Activated gamma-delta T cell treated with anti-CD3 and anti-CD28 coated beads, Interleukin-2, amount 50 U/mL, for 16 hours (primary cell): ENCODE measurements at regions not wholly inside any gene's neighbourhood (a gene's known extent, or its start where the extent isn't known, plus 50 kb on each side); places are given as distances from the start of the nearest gene placed in this dataset.
"Not testable (repeated sequence)": the region's sequence is repeated elsewhere in the genome, so short reads cannot be mapped to it uniquely, and the experiment has no call there.

Source experiments
- DNase-seq: peaks from one replicate; pipeline ENCODE4 v3.0.0-alpha.2; 2020; ENCODE audit warnings: low read depth

DNA sequence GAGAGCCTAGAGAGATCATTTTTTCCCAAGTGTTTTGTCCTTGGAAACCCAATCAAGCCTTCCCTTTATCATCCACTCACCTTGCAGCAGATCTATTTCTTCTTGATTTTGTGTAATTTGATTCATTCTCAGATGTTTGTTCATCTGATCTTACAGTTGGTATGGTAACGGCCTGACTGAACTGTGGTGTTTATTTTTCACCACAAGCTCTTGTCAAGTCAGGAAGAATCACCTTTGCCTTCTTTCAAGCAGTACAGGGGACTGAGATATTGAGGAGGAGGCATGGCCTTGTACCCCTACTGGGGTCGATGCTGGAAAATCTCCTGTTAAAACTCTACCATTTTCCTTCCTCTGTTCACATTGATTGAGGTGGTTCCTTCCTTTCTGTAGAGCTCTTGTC is 361.4 kb upstream of the CFAP20DC start:
- no peak for DNase-seq

DNA sequence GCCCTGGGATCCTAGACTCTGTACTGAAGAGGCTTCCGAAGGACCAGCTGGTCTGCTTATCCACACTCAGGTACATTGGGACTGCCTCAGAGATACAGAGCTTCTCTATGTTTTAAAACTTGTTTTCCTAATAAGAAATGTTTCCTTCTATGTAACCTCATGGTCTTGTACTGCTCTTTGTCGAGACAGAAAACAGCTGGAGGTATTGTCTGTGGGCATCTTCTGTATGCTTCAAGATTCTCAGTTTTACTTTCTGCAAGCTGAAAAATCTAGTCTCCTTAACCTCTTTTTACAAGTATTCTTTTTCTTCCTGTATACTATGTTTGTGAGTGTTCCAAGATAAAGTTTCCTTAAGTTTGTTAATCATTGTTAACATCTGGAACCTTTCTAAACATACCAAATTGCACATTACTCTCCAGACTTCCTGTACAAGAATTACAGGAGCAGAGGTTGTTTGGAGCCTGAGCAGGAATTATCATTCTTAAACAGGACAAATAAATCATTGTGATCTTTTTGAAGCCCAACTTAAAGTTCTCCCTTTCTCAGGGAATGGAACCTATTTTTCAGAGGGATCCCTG is 358.3 kb upstream of the CFAP20DC start:
- DNase-seq: no peak

DNA sequence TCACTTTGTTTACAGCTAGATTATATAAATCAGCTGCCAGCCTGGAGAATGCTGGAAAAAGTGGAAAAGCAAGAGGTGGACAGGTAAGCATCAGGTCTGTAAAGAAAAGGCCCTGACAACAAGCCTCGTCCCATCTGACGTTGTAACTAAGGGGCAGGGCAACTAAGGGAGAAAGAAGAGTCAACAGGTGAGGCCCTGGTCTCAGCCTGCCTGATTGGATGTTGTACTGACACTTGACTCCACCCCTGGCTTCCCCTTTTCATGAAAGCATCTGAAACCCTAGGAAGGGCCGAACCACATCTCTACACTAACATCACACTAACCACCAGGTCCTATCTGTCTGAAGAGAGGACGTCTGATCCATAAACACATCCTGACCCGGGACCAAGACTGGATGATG is 357.6 kb upstream of the CFAP20DC start:
- DNase-seq: no peak

DNA sequence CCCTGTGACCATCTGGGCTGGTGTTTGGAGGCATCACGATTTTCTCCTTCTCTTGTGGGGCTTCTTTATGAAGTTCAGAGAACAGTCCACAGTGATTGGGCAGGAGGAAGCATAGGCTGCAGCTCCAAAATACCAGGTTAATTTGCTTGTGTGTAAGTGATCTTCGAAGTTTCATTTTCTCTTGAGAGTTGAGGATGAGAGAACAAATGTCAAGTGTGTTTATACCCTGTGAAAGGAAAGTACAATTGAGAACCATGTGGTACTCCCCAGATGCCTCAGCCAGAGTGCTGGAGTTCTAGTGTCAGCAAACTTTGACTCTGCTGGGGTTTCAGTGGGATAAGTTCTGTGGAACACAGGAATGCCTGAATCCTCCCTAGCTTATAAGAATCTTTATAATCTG is 357.1 kb upstream of the CFAP20DC start:
- no peak for DNase-seq

DNA sequence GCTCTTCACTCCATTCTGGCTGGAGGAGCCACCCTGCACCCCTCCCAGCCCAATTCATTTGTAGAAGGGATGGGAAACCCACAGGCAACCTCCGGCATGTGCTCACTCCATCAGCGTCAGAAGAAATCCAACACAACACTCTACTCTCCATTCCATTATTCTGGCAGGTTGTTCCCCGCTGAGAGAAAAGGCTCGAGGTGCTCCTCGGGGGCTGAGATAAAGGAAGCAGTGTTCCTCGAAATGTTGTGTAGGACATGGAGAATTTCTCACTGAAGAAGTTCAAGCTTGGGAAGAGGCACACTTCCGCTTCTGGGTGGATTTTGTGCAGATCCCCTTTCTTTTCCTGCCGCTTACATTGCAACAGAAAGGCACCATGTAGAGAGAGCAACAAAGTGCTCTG is 355.0 kb upstream of the CFAP20DC start:
- no peak for DNase-seq

DNA sequence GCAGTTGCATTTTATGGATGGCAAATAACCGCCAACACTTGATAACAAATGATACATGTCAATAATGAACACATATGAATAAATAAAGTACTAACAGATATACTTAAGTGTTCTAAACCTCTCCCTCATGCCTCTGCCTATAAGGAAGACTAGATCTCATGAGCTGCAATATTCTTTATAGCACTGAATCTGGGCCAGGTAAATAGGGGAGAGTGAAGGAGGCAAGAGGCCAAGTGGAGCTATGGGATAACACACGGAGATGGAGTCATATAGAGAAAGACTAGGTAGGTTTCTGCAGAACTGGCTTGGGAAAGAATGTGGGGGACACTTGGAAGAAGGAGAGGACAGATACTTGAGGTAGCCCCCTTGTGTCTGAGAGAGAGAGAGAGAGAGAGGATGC is 354.2 kb upstream of the CFAP20DC start:
- no peak for DNase-seq

DNA sequence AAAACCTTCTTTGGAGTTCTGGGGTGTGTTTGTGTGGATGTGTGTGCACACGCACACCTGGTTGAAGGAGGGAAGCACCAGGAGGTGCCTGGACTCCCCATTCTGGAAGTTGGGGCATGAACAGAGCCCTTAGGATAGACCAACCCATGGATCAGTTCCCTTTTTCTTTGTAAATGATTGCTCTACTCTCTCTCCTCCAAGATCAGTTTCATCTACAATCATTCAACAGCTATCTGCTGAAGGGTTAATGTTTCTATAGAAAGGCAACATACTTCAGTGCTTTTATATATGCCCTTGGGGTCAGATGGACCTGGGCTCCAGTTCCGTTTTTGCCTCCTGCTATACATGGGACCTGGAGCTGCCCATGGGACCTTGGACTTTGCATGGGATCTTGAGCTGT is 352.1 kb upstream of the CFAP20DC start:
- DNase-seq: no peak

DNA sequence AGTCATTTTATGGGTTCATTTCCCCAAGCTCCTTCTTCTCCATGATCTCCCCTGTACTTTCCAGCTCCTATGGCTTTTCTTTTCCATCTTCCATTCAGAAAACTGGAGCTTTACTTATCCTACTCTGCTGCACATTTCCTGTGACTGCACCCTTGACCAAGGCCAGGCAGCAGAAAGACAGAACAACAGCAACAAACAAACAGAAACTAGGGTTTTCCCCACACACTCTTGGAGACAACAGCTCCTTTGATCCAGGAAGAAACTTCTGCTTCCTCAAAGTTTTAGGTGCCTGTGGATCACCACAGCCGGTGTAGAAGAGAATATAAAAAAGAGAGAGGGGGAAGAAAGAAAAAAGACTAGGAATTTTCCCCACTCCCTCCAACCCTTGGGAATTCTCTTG is 342.3 kb upstream of the CFAP20DC start:
- no peak for DNase-seq

DNA sequence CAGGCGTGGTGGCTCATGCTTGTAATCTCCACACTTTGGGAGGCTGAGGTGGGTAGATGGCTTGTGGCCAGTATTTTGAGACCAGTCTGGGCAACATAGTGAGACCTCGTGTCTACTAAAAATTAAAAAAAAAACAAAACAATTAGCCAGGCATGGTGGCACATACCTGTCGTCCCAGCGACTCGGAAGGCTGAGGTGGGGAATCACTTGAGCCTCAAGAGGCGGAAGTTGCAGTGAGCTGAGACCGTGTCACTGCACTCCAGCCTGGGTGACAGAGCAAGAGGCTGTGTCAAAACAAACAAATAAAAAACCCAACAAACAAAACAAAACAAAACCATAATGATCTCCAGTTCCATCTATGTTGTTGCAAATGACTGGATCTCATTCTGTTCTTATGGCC is 341.3 kb upstream of the CFAP20DC start:
- DNase-seq: no peak

DNA sequence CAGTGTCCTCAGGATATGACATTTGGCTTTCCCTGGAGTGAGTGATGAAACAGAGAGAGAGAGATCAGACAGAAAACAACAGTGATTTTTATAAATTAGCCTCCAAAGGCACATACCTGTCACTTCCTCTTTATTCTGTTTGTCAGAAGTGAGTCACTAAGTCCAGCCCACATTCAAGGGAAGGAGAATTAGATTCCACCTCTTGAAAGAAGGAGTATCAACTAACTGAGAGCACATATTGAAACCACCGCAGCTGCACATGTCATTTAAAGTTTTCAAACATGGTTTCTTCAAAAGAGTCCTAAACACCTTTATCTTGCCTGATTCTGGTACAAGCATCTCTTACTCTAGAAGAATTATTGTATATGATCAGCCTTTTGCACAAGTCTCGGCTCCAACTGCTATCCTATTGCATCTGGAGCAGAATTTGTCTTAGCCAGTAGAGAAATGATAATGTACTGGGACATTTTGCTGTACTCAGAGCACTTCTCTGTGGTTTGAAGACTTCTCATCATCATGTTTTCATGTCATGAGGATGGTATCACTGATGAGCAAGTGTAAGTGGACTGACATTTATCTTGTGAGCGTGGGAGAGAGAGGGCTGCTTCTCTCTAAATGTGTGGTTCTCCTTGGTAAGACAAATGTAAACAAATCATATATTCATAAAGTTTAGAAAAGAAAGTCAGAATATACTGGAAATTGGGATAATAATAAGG is 338.9 kb upstream of the CFAP20DC start:
- no peak for DNase-seq

DNA sequence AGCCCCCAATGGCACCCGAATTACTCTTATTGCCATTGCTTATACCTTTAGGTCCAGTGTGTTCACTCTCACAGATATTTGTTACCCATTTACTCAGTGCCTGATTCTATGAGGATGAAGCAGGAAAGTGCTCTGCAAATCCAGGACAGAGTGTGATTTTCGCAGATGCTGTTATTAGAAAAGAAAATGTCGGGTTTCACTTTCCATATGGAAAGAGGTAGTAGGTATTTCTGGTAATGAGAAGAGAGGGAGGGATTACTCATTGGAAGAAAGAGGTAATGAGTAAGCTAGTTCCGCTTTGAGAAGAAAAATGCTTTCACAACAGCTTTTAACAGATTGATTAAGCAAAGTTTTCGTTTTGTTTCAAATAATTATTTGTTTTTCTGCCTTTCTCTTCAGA is 336.3 kb upstream of the CFAP20DC start:
- DNase-seq: no peak

DNA sequence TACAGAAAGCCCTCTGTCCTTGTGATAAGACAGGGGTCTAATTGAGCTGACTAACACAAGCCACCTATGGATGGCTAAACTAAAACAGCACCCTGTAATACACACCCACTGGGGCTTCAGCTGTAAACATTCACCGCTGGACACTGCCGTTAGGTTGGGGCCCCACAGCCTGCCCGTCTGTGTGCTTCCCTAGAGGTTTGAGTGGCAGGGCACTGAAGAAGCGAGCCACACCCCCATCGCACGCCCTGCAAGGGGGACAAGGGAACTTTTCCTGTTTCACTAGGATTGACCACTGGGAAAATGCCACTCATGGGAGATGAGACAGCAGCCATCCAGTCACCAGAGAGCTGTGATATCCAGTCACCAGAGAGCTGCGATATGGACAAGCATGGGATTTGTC is 335.7 kb upstream of the CFAP20DC start:
- DNase-seq: no peak

DNA sequence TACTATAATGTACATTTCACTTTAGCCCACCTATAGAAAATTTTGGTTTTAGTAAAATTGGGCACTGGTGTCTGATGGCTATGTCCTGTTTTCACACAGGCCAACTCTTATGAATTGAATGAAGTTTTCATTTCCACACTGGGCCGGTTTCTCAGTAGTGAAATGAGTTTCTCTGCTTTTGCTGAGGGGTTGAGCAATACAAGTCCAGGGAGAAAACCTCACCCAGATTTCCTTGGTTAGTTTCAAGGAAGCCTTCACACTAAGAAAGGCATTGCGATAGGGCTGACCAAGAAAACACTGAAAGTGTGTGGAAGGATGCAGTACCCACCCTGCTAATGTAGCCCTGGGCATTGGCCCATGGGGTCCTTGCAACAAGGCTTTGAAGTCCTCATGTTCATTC is 331.5 kb upstream of the CFAP20DC start:
- no peak for DNase-seq

DNA sequence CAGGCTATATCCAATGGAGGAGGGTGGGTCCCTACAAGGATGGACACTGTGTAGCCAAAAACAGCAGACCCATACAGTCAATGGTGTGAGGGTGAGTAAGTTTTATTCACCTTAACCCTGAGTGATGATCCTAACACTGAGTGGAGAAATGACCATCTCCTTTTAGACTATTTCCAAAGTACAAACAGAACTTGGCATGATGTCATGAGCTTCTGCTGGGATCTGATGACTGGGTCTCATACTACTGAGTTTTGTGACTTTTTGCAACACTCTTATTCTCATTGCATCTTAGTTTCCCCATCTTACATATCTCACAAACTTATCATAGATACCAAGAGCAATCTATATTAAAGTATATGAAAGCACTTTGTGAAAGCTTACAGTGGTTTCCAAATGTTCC is 330.3 kb upstream of the CFAP20DC start:
- no peak for DNase-seq

DNA sequence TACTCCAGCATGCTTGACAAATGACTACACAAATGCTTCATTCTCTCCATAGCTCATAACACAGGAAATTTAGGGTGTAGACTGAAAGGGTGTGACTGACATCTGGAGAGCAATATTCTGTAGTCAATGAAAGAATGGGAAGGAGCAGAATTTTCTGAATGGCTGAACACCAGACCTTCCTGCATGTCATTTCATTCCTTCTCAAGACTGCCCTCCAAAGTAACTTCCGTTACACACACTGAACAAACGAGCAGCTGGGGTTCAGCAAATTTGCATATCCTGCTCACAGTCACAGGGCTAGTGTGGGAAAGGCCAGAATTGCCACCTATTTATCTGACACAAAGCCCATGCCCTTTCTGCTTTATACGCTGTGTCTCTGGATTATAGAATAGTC is 325.0 kb upstream of the CFAP20DC start:
- no peak for DNase-seq

DNA sequence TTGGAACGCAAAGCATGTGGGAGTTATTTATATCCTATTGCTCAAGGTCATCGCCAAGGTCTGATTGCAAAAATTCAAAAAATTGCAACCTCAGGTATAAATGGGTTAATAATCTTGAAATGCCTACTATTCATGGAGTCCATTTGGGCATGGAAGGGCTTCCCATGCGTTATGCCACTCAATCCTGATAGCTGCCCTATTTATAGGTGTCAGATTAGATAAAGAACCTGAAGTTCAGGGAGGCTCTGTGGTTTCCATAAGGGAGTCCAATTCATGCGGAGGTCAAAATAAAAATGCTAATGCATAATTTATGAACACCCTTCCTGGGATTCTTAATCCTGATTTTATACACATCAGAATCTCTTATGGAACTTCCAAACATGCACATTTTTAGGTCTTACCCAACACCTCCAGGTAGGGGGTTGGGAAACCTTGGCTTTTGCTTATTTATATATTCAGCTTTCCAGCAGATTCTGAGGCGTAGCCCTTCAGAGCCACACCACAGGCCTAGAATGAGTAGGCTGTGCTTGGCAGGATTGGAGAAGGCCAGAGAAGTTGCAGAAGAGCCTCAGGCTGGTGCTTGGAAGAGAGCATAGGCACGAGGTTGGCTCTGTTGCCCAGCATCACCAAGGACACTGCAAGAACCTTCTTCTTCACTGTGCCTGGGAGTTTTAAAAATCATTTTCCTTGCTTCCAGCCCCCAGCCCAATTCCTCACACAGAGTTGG is 324.4 kb upstream of the CFAP20DC start:
- DNase-seq: no peak

DNA sequence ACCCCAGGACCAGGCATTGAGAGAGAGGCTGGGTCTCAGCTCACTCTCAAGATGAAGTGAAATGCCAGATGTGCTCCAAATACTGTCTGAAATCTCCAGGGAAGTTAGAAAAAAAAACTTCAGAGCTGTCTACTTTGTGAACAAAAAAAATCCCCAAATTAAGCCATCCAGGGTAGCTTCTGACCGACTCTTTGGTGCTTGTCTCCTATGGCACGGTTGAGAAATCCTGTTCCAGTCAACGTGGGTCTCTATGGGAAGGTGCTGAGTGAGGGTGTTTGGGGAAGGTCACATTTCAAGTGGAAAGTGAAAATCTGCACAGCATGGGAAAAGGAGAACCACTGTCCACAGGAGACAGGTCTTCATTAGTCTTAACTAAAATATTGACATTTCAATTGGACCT is 322.5 kb upstream of the CFAP20DC start:
- DNase-seq: no peak

DNA sequence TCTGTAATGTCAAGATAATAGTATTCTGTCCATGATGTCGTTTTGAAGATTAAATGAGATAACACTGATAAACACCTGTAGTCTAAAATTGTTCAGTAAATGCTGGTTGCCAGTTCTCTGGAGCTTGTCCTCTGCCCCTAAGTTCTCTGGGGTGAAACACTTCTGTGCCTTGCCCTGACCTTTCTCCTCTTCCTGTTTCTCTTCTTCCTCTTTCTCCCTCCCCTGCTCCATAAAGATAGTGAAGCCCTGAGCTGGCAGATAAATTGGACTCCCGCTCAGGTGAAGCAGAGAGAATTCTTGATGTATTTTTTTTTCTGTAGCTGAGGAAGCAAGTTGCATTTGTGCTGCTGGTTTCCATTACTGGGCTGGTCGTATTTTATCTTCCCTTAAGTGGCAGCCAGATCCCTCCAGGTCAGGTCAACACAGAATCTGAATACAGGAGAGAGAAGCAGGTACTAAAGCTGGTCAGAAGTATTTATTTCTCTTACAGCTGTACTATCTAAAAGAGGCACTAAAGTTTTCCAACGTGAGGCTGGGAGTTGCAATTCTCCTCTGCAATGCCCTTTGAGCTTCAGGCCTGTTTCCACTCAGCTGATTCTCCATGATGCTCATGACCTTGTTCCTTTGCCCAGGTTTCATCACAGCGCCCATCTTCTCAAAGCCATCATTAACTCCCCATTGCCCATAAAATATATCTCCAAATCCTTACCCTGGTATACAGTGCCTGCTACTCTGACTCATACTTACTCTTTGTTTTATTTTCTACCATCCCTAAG is 319.3 kb upstream of the CFAP20DC start:
- DNase-seq: no peak

DNA sequence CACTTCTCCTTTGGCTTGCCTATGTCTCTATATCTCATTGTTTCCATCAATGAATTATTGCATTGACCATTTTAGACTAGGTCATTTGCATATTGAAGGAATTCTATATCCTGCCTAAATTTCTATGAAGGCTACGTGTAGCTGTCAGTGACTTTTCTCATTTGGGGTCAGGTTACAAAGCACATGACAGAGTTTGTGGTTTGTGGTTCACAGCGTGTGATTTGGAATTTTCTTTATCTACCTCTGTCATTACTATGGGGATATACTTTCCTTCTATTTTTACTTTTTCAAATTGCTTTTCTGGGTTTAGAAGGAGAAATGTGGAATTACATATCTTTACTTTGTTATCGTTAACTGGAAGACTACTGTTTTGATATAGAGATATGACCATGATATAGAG is 317.3 kb upstream of the CFAP20DC start:
- DNase-seq: no peak

DNA sequence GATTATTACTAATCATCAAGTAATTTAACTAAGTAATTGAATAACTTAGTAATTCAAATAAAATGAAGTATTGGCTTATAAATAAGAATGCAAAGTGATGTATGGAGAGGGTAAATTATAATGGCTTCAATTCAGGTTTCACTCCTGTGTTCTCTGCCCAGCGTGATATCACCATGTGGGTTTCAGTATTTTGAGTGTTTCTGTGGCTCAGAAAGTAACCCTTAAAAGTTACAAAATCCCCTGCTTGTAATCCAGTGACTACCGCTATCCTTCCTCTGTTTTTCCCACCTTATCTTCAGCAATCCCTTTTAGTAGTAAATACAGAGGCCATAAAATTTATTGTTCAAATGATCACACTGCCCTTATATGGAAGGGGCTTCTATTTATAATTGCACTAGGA is 316.4 kb upstream of the CFAP20DC start:
- no peak for DNase-seq

DNA sequence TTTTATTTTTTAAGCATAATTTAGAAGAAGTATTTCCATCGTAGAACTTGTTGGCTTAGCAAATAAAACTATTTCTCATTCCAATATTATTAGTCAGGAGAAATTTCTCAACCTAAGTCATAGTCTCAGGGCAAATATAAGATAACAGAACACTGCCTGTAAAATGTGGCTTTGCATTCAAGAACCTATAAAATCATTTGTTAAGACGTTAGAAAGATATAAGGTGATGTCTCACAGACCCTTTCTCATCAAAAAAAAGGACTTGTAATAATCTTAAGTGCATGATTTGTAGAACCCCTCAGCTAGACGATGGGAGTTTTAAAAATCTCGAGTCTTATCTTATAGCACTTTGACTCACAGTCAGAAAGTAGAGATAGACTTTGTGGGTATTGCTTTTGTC is 314.7 kb upstream of the CFAP20DC start:
- DNase-seq: no peak

DNA sequence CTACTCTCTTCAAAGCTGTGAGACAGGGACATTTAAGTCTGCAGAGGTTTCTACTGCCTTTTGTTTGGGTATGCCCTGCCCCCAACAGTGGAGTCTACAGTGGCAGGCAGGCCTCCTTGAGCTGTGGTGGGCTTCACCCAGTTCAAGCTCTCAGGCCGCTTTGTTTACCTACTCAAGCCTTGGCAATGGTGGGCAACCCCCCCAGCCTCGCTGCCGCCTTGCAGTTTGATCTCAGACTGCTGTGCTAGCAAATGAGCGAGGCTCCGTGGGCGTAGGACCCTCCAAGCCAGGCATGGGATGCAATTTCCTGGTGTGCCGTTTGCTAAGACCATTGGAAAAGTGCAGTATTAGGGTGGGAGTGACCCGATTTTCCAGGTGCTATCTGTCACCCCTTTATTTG is 310.5 kb upstream of the CFAP20DC start:
- not testable (repeated sequence) for DNase-seq

DNA sequence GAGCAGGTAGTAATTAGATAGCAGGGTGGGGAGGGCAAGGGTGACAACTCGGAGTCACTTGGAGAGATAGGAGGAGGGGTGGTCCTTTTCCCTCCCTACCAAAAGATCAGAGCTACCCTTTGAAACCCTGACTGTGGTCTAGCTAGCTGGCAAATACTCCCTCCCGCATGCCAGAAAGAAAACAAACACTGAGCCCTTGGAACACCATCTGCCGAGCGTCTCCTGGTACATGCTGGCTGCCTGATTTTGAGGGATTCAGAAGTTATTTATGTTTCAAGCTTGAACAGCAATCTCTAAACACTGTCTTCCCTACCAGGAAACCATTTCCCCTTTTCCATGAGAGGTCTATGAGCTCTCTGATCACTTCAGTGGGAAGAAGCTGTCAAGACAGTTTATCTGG is 291.6 kb upstream of the CFAP20DC start:
- DNase-seq: no peak
